Adrenal gland (tissue), 5 donors: ENCODE measurements at regions not wholly inside any gene's neighbourhood (a gene's known extent, or its start where the extent isn't known, plus 50 kb on each side); places are given as distances from the start of the nearest gene placed in this dataset.

Source experiments
- POLR2A ChIP-seq, 2 donors: fragments of 450-650 bp; IDR thresholded peaks; one replicate each; pipeline ENCODE4 v1.6.1; 2017; ENCODE audit warnings: antibody characterized with exemption in 2 of 2, mild to moderate bottlenecking in 2 of 2, moderate library complexity in 1 of 2
- TF ChIP-seq, protein P1 (sequence below), 6 experiments: fragments of 450-650 bp in 4 of 6; fragments of 200-600 bp in 2 of 6; sonication (generic) in 1 of 6; IDR thresholded peaks; 1 replicate in 5 of 6; 2 replicates in 1 of 6; pipeline versions ENCODE4 v1.5.1 to v1.8.0; 2016 to 2021; ENCODE audit warnings: antibody characterized with exemption in 6 of 6, mild to moderate bottlenecking in 2 of 6, moderate library complexity in 1 of 6
- donor health status: DM: no; HTN: no; CAD: no.

DNA sequence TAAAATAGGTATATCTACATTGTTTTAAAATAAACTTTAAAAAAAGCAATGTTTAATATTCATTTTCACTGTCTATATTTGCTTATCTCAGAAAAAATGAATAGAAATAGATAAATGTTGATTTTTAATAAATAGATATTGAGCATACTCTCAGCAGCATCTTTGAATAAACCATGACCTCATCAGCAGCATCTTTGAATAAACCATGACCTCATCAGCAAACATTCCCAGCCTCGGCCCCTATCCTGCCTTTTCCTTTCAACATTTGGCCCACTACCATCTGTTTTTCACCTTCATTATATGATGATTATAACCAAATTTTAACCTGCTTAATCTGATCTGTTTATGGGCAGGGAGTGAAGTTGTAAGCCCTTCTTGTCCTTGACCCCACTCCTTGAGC, 148.7 kb upstream of the SAMSN1 start:
- TF ChIP-seq, protein P1, sequence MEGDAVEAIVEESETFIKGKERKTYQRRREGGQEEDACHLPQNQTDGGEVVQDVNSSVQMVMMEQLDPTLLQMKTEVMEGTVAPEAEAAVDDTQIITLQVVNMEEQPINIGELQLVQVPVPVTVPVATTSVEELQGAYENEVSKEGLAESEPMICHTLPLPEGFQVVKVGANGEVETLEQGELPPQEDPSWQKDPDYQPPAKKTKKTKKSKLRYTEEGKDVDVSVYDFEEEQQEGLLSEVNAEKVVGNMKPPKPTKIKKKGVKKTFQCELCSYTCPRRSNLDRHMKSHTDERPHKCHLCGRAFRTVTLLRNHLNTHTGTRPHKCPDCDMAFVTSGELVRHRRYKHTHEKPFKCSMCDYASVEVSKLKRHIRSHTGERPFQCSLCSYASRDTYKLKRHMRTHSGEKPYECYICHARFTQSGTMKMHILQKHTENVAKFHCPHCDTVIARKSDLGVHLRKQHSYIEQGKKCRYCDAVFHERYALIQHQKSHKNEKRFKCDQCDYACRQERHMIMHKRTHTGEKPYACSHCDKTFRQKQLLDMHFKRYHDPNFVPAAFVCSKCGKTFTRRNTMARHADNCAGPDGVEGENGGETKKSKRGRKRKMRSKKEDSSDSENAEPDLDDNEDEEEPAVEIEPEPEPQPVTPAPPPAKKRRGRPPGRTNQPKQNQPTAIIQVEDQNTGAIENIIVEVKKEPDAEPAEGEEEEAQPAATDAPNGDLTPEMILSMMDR (IDR thresholded peaks at IDR 0.05): no peak
- TF ChIP-seq POLR2A (IDR thresholded peaks at IDR 0.05): no peak
